IPS DF 4.7 (cell line): ENCODE measurements at regions not wholly inside any gene's neighbourhood (a gene's known extent, or its start where the extent isn't known, plus 50 kb on each side); places are given as distances from the start of the nearest gene placed in this dataset.

Experiments used
- DNase-seq: peaks from one replicate; pipeline ENCODE4 v3.0.0-alpha.2; 2013; ENCODE audit warnings: low spot score; ENCODE audit errors: extremely low read depth

DNA sequence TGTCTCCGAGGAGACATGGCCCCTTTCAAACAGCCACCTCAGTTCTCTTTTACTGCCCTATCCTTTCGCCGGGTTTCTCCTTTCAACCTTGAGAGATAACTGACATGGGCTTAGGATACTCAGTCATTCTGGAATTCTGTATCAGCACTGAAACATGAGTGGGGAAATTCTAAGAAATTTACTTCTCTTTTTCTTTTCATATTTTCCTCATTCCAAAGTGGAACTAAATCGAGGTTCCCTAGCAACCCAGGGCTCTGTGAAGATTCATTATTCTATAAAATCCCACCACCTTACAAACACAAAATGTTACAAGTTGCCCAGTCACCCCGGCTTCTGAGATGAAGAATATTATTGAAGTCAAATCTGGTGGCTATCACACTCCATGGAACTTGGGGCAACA lies 319.2 kb downstream of the ENC1 start:
- no peak for DNase-seq

DNA sequence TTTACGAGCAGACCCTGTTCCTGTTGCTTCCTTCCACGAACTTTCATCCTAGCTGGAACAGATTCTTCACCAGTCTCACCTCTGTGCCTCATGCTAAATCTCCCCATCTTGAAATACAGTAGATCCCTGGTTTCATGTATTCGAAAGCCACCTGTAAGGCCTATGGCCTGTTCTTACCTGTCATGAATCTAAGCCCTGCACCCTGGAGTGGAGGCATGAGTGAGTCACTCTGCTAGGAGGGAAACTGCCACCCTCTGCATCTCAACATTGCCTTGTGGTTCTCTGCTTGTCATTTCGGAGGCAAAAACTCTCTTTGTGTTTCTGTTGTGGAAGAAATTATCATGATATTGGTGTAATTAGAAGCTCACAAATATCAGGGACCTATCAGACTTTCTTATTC lies 320.0 kb downstream of the ENC1 start:
- DNase-seq: no peak

GRCh38 chr5:74319076-74319475 lies 321.5 kb downstream of the ENC1 start:
- no peak for DNase-seq

GRCh38 chr5:74316064-74316603 lies 324.4 kb downstream of the ENC1 start:
- no peak for DNase-seq

- no peak for DNase-seq
These were observed 325.6 kb downstream of the ENC1 start for GRCh38 chr5:74314906-74315305.

- no peak for DNase-seq
These were observed 326.6 kb downstream of the ENC1 start for GRCh38 chr5:74313896-74314295.

- DNase-seq: no peak
These were observed 327.8 kb downstream of the ENC1 start for GRCh38 chr5:74312746-74313145.

GRCh38 chr5:74311961-74312360 lies 328.6 kb downstream of the ENC1 start:
- no peak for DNase-seq

- no peak for DNase-seq
These were observed 329.3 kb downstream of the ENC1 start for GRCh38 chr5:74310997-74311930.

DNA sequence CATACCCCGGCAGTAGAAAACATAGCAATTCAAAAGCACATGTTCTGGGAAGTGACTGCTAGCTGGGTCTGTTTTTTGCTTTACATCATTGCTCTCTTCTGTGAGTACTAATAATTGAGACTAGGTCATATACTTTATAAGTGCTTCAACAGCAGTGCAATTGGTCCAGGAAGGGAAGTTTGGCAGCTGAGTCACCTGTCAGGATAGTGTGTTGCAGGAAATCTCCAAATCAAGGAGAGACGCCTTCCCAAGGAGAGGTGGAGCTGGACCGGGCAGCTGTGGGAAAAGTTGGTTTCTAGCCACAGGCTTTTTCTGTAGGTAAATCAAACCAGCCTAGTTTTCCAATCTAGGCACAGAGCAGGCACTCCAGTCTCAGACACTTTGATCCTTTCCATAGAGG lies 330.1 kb downstream of the ENC1 start:
- DNase-seq: no peak

- DNase-seq: no peak
These were observed 331.5 kb downstream of the ENC1 start for GRCh38 chr5:74309050-74309449.

GRCh38 chr5:74306845-74307244 lies 333.7 kb downstream of the ENC1 start:
- DNase-seq: no peak

- no peak for DNase-seq
These were observed 336.0 kb downstream of the ENC1 start for GRCh38 chr5:74304536-74304935.

- DNase-seq: no peak
These were observed 336.9 kb downstream of the ENC1 start for GRCh38 chr5:74303578-74303977.

DNA sequence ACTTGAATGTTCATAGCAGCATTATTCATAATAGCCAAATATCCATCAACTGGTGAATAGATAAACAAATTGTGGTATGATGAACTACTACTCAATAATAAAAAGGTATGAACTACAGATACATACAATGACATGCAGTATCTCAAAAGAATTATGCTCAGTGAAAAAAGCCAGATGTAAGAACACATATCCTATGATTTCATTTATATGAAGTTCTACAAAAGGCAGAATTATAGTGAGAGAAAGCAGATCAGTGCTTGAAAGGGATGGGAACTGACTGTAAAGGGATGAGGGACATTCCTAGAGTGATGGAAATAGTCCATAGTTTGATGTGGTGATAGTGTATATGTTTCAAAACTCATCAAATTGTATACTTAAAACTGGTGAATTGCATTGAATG lies 339.0 kb downstream of the ENC1 start:
- DNase-seq: no peak

DNA sequence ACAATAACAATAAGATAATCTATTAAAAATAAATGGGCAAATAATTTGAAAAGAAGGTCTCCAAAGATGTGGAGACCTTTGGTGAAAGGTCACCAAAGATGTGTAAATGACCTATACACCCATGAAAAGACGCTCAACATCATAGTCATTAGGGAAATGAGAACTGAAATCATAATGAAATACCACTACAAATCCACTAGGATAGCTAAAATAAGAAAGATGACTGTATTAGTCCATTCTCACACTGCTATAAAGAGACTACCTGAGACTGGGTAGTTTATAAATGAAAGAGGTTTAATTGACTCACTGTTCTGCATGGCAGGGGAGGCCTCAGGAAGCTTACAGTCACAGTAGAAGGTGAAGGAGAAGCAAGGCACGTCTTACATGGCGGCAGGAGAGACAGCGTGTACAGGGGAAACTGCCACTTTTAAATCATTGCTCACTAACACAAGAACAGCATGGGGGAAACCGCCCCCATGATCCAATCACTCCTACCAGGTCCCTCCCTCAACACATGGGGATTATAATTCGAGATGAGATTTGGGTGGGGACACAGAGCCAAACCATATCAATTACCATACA lies 339.6 kb downstream of the ENC1 start:
- DNase-seq: no peak

DNA sequence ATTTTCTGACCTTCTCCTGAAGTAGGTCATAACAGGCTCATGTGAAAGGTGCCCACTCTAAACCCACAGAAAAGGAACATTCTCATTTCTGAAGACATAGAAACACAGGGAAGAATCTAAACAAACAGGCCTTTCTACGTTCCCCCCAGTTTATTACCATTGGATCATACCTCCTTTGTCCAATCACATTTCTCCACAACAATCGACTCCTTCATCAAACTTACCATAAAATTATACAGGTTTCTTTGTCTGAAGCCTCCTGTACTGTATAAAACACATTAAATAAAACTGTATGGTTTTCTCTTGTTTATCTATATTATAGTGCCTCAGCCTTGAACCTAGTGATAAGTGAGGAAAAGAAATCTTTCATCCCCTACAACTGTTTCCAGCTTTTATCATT lies 340.7 kb downstream of the ENC1 start:
- no peak for DNase-seq

DNA sequence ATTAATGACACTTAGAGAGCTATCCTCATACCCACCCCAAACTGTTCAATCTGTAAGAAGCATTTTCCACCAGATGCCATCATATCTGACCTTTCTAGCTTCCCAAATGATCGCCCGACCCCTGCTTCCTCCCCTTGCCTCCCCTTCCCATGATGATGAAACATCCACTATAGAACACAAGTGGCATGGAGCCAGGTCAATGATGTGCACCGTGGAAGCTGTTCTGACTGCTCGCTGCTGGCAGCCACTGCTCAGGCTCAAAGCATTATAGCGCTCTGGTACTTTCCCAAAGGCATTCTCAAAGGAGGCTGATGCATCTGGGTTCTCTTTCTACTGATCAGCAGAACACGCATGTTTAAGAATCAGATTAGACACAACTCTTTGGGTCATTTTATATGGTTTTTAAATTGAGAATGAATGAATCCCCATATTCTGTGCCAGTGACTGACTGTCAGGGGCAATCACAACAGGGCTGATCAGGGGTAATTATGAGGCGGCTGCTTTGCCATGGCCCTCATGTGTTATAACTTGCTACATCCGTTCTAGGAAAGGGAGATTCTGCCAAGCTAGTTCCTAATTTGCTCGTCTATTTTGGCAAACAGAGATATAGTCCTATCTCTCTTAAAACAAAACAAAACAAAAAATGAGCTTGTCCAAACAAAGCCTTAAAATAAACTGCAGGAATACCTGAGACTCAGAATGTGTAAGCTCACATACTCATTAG lies 343.7 kb downstream of the ENC1 start:
- DNase-seq: no peak

DNA sequence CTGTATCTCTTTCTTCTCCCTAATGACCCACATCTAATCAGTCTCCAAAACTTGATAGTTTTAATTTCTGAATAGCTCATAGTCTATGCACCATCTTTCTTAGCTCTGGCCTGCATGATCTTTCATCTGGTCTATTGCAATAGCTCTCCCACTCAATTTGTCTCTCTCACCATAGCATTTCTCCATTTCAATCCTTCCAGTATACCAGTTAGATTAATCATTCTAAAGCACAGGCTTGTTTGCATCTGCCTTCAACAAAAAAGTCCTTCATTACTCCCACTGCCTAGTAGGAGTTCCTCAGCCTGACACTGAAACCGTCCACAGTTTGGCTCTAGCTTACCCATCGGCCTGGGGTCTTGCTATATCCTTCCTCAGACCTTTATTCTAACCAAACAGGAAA lies 344.9 kb downstream of the ENC1 start:
- no peak for DNase-seq

- no peak for DNase-seq
These were observed 345.4 kb downstream of the ENC1 start for GRCh38 chr5:74295141-74295540.

- no peak for DNase-seq
These were observed 346.3 kb downstream of the ENC1 start for GRCh38 chr5:74294231-74294705.

DNA sequence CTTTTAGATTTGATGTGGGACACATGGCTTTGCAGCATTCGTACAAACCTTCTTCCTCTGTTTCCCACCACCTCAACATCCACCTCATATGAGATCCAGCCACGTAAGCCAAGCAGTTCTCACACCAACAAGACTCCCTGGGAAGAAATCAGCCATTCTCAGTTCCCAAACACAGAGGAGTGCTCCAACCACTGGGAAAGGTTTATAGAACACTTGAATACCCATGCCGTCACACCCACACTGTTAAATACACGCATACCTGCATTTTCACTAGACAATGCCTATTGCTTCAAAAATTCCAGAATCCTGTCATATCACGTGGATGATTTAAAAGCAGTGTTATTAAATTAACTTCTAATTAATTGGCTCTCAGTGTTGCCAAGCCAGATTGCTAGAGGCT lies 347.3 kb downstream of the ENC1 start:
- no peak for DNase-seq
